HG03575 (cell line): ENCODE measurements at regions not wholly inside any gene's neighbourhood (a gene's known extent, or its start where the extent isn't known, plus 50 kb on each side); places are given as distances from the start of the nearest gene placed in this dataset.

Experiments
- ATAC-seq: cut with Tn5 transposase; IDR thresholded peaks from one replicate; pipeline ENCODE4 v1.9.1; 2021; ENCODE audit not compliant: unreplicated experiment, insufficient number of reproducible peaks, low FRiP score; ENCODE audit errors: extremely low read depth

- no peak for ATAC-seq
Observed at GRCh38 chr5:15074651-15075050, 203.1 kb upstream of the ANKH start.

- ATAC-seq: no peak
Observed at GRCh38 chr5:15073453-15073852, 201.9 kb upstream of the ANKH start.

- no peak for ATAC-seq
Observed at GRCh38 chr5:15070907-15071306, 199.3 kb upstream of the ANKH start.

GRCh38 chr5:15069407-15069905, 197.9 kb upstream of the ANKH start:
- ATAC-seq: no peak

GRCh38 chr5:15065091-15065490, 193.5 kb upstream of the ANKH start:
- no peak for ATAC-seq

GRCh38 chr5:15064396-15064795, 192.8 kb upstream of the ANKH start:
- ATAC-seq: no peak

GRCh38 chr5:15056988-15057592, 185.5 kb upstream of the ANKH start:
- no peak for ATAC-seq

GRCh38 chr5:15044521-15044920, 172.9 kb upstream of the ANKH start:
- ATAC-seq: no peak

GRCh38 chr5:15037247-15037908, 165.8 kb upstream of the ANKH start:
- no peak for ATAC-seq

GRCh38 chr5:15034379-15034778, 162.8 kb upstream of the ANKH start:
- no peak for ATAC-seq

- no peak for ATAC-seq
Observed at GRCh38 chr5:15031180-15031579, 159.6 kb upstream of the ANKH start.

GRCh38 chr5:15027764-15028163, 156.2 kb upstream of the ANKH start:
- no peak for ATAC-seq

GRCh38 chr5:15026944-15027343, 155.4 kb upstream of the ANKH start:
- ATAC-seq: no peak

GRCh38 chr5:15026011-15026893, 154.7 kb upstream of the ANKH start:
- ATAC-seq: no peak

- no peak for ATAC-seq
Observed at GRCh38 chr5:15023846-15024245, 152.3 kb upstream of the ANKH start.

GRCh38 chr5:15023266-15023665, 151.7 kb upstream of the ANKH start:
- no peak for ATAC-seq

GRCh38 chr5:15021266-15022046, 149.9 kb upstream of the ANKH start:
- no peak for ATAC-seq

GRCh38 chr5:15020736-15021135, 149.2 kb upstream of the ANKH start:
- ATAC-seq: no peak

GRCh38 chr5:15014809-15015208, 143.2 kb upstream of the ANKH start:
- ATAC-seq: no peak
